ENCODE measurements at regions not wholly inside any gene's neighbourhood (a gene's known extent, or its start where the extent isn't known, plus 50 kb on each side); places are given as distances from the start of the nearest gene placed in this dataset.
"Not testable (repeated sequence)": the region's sequence is repeated elsewhere in the genome, so short reads cannot be mapped to it uniquely, and the experiment has no call there.

DNA sequence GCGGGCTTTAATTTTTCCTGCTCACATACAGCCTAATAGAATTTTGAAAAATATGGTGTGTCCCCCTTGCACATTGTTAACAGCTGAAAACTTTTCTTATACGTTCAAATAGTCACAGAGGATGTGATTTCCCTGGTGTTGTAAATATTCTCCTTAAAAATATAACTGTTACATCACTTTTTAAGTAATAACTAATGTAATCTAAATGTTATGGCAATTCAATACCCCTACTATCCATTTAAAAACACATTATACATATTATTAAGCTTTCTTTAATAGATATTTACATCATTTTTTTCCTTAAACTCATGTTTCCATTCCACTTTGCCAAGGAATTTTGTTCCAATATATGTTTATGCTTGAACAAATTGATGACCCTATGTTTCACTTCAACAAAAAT, 85.5 kb upstream of the S1PR1 start:
- no peak for DNase-seq

- DNase-seq, result no peak
Observed at GRCh38 chr1:101150670-101151069, 86.1 kb upstream of the S1PR1 start.

DNA sequence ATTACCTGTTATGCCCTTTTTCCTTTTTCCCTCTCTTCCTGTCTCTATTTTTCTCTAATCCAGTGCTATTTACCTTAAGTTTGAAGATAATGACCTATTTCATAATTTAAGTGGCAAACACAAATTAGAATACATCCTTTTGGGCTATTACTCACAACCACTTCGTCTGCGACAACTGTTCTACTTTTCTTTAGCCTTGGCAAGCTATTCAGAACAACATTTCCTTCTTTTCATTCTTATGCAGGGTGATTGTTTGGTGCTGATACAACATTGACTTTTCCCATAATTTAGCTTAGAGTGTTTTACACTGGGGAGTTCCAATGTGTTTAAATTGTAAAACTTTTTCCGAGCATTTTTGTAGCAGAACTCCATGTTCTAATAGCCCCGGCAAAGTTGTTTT, 86.6 kb upstream of the S1PR1 start:
- DNase-seq, result no peak

DNA sequence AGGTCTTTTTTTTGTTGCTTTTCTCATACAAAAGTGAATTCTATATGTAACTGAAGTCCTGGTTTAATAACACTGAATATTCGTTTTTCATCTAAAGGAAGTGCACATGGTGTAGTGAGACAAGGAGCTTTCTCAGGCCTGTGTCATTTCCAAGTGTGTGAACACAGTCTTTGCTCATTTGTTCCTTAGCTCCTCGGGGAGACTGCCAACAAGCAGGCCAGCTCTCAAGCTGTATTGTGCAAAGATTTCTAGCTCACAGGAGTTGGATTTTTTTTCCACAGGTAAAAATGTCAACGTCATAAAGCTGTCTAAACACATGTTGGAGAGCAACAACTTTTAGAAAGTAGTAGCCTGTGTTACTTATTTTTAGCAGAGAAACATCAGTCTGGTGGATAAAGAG, 87.8 kb upstream of the S1PR1 start:
- DNase-seq, result no peak

DNA sequence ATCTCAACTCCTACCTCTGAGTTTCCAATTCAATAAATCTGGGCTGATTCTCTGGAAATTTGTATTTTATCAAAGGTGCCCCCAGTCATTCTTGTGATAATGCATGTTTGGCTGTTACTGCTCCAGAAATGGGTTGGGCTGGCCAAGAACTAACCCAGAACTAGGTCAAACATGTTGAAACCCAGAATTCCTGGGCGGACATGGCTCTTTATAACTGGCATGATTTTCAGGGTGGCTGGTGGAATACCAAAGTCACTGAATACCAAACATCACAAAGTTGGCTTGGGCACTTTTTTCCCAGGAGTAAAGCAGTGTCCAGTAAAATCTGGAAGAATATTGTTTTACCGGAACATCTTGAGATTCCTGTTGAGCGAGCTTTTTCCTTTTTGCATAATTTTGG, 89.4 kb upstream of the S1PR1 start:
- no peak for DNase-seq

GRCh38 chr1:101145449-101145820, 91.4 kb upstream of the S1PR1 start:
- peak in 2 of 4 experiments; percentile 32 to 33 for DNase-seq

GRCh38 chr1:101144671-101145448, 92.0 kb upstream of the S1PR1 start:
- DNase-seq, result peak in 2 of 4 experiments; percentile 43 to 46

- no peak for DNase-seq
Observed at GRCh38 chr1:101142244-101142643, 94.6 kb upstream of the S1PR1 start.

DNA sequence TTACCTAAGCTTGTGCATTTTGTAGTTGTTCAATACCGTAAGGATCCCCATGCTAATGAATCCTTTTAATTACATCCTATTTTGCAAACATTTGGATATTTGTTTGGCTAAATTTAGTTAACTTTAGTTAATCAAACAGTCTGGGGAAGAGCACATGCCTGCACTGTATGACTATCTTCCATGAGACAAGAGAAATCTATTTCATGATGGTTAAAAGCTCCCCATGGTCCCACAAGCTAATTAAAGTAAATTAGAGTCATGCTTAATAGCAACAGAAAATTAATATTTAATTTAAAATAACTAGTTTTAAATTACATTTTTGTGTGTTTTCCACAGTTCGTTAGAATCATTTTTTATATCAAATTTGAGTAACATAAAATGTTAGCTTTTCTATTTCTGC, 95.4 kb upstream of the S1PR1 start:
- DNase-seq, result no peak

DNA sequence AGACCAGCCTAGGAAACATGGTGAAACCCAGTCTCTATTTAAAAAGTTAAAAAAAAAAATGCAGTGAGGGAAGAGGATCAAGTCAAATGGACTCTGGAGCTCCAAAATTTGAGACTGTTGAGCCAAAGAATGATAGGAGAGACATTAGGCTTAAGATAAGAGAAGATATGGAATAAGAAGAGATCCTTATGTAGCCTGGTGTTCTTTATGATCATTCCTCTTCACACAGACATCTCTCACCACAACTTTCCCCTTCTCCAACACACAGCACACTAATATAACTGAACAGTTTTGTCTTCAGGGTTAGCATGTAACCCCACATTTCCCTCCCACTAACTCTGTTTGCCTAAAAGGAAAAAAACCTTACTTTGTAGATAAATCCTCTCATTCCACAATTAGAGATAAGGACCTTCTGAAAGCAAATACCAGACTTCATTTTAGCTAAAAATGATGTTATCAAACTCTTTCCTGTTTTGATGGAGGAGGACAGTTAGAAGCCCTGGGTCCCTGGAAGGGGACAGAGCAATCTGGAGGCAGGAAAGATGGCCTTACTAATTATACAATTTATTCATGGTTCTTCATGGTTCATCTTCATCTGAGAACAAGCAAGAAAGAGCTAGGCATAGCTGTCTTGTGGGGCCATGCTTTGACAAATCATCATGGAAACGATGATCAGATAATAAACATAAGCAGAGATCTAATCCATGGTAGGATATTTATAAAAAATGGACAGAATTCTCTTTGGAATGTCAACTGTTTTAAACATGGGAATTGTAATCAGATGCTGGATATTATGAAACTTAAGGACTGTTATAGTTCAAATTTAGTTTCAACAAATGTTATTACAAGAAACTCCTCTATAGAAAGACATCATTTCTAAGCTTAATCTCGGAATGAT, 96.7 kb upstream of the S1PR1 start:
- no peak for DNase-seq

DNA sequence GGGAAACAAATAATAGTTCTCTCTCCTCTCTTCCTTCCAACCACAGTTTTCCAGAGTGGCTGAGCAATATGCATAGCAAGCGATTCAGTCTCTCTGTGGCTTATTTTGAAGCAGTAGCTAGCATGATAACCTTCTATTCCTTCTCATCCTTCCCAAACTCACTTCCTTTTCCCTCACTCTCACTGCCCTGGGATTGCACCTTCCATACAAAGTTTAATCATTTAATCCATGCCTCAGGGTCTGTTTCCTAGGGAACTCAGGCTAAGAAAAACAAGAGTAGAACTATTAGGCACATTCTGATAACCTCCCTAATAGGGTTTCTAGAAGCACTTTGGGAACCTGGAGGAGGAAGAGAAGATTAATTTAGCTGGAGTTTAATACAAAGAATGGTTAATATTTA, 97.7 kb upstream of the S1PR1 start:
- DNase-seq, result no peak

GRCh38 chr1:101137144-101138126, 99.4 kb upstream of the S1PR1 start:
- peak; percentile 8 to 75 (median 40) for DNase-seq

GRCh38 chr1:101136739-101137138, 100.1 kb upstream of the S1PR1 start:
- peak in 2 of 4 experiments; percentile 26 to 40 for DNase-seq

GRCh38 chr1:101136271-101136670, 100.5 kb upstream of the S1PR1 start:
- DNase-seq, result no peak

DNA sequence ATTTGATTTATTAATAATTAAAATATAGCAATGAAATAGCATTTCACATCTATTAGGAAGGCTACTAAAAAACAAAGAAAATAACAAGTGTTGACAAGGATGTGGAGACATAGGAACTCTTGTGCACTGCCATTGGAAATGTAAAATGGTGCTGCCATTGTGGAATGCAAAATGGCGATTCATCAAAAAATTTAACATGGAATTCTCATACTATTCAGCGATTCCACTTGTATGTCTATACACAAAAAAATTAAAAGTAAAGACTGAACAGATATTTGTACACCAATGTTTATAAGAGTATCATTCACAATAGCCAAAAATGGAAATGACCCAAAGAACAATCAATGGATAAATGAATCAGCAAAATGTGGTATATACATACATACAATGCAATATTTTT, 101.3 kb upstream of the S1PR1 start:
- DNase-seq, result no peak

GRCh38 chr1:101131239-101131843, 105.5 kb upstream of the S1PR1 start:
- DNase-seq, result no peak

GRCh38 chr1:101130673-101131072, 105.1 kb upstream of the DPH5 start:
- DNase-seq, result no peak

GRCh38 chr1:101128846-101129245, 103.3 kb upstream of the DPH5 start:
- DNase-seq, result no peak

DNA sequence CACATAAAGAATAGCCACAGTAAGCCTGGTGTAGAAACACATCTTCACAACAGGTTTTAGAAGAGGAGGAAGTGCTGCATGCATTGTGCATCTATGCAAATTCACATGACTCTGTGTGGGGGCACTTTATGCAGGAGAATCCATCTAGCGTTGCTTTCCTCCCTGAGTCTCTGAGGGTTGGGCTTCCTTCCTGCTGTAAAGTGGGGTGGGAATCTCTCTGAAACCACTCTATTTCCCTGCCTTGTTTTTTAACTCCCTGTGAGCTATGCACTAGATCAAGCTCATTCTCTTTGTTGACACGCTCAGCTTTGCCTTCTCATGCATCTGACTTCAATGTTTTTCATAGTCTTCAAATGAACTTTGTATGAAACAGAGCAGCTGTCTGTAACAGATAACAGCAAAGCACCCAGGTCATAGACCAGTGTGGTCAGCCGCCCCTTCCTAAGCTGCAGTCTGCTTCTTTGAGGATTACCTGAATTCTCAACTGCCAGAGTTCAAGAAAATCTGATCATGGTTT, 102.7 kb upstream of the DPH5 start:
- DNase-seq, result peak; percentile 33 to 63 (median 50)

- no peak for DNase-seq
Observed at GRCh38 chr1:101124405-101124804, 98.8 kb upstream of the DPH5 start.

GRCh38 chr1:101123904-101124303, 98.3 kb upstream of the DPH5 start:
- DNase-seq, result not testable (repeated sequence)

All from suppressor macrophage (primary cell).